WTC11 (cell line): ENCODE measurements at regions not wholly inside any gene's neighbourhood (a gene's known extent, or its start where the extent isn't known, plus 50 kb on each side); places are given as distances from the start of the nearest gene placed in this dataset.

ENCODE experiments used
- ATAC-seq: fragments of 200-7000 bp; cut with Tn5 transposase; 2 replicates; pipeline ENCODE4 v1.10.0; 2021; ENCODE audit warnings: mild to moderate bottlenecking, moderate library complexity
- CTCF ChIA-PET: fragments of 300-600 bp; sonication (Branson Sonifier 250); formaldehyde crosslinking; loops from one replicate; lab custom pipeline; 2021; ENCODE audit warnings: antibody characterized with exemption; lab: Charles Lee
- POLR2A ChIA-PET: fragments of 350-600 bp; sonication (Branson Sonifier 250); formaldehyde crosslinking; loops from one replicate; lab custom pipeline; 2021; ENCODE audit warnings: antibody characterized with exemption; lab: Charles Lee
- DNase-seq: peaks from one replicate; pipeline ENCODE4 v3.0.0; 2021; ENCODE audit warnings: low spot score
- H3K27ac Mint-ChIP-seq: 2 replicates; pipeline ENCODE4 v1.8.0; 2021; ENCODE audit warnings: mixed read lengths
- H3K27me3 Mint-ChIP-seq: 2 replicates; pipeline ENCODE4 v1.8.0; 2021; ENCODE audit warnings: low read depth, mild to moderate bottlenecking, moderate library complexity, mixed read lengths
- H3K36me3 Mint-ChIP-seq: 2 replicates; pipeline ENCODE4 v1.8.0; 2021; ENCODE audit warnings: mixed read lengths
- H3K4me1 Mint-ChIP-seq: 2 replicates; pipeline ENCODE4 v1.8.0; 2022; ENCODE audit warnings: mixed read lengths
- H3K4me3 Mint-ChIP-seq: 2 replicates; pipeline ENCODE4 v1.8.0; 2021; ENCODE audit warnings: mild to moderate bottlenecking, moderate library complexity, mixed read lengths
- H3K9me3 Mint-ChIP-seq: 2 replicates; pipeline ENCODE4 v1.8.0; 2021; ENCODE audit warnings: mixed read lengths
- E2F4 ChIP-seq: sonication (generic); formaldehyde crosslinking; IDR thresholded peaks from 2 replicates; pipeline ENCODE4 v1.8.1; 2022; ENCODE audit warnings: low read depth, mild to moderate bottlenecking, moderate library complexity, missing genetic modification reagents, borderline replicate concordance
- ELF4 ChIP-seq: sonication (generic); formaldehyde crosslinking; IDR thresholded peaks from 2 replicates; pipeline ENCODE4 v1.8.1; 2022; ENCODE audit warnings: low read depth, mild to moderate bottlenecking, moderate library complexity, missing genetic modification reagents
- EMX1 ChIP-seq: fragments of 250-450 bp; sonication (Bioruptor Pico); IDR thresholded peaks from 2 replicates; pipeline ENCODE4 v1.8.0; 2021; ENCODE audit warnings: mild to moderate bottlenecking
- ERG ChIP-seq: fragments of 250-450 bp; sonication (Bioruptor Pico); IDR thresholded peaks from 2 replicates; pipeline ENCODE4 v1.8.0; 2021; ENCODE audit warnings: mild to moderate bottlenecking
- NR1H2 ChIP-seq: sonication (generic); formaldehyde crosslinking; IDR thresholded peaks from 2 replicates; pipeline ENCODE4 v1.9.0; 2021; ENCODE audit warnings: mild to moderate bottlenecking, moderate library complexity, missing genetic modification reagents
- OVOL2 ChIP-seq: fragments of 250-450 bp; sonication (Bioruptor Pico); IDR thresholded peaks from 2 replicates; pipeline ENCODE4 v1.9.0; 2021; ENCODE audit warnings: mild to moderate bottlenecking, borderline replicate concordance
- SP1 ChIP-seq: sonication (generic); formaldehyde crosslinking; conservative IDR thresholded peaks from 2 replicates; pipeline ENCODE4 v1.8.1; 2022; ENCODE audit warnings: missing genetic modification reagents
- ZBTB21 ChIP-seq: sonication (generic); formaldehyde crosslinking; IDR thresholded peaks from 2 replicates; pipeline ENCODE4 v1.8.1; 2023; ENCODE audit warnings: mild to moderate bottlenecking, missing genetic modification reagents, borderline replicate concordance
- ZNF138 ChIP-seq: sonication (generic); formaldehyde crosslinking; conservative IDR thresholded peaks from 2 replicates; pipeline ENCODE4 v1.8.1; 2022; ENCODE audit warnings: mild to moderate bottlenecking, moderate library complexity, missing genetic modification reagents
- ZNF232 ChIP-seq: sonication (generic); formaldehyde crosslinking; IDR thresholded peaks from 2 replicates; pipeline ENCODE4 v1.8.0; 2022; ENCODE audit warnings: mild to moderate bottlenecking, missing genetic modification reagents
- ZNF281 ChIP-seq: sonication (generic); formaldehyde crosslinking; IDR thresholded peaks from 2 replicates; pipeline ENCODE4 v1.8.0; 2023; ENCODE audit warnings: mild to moderate bottlenecking, missing genetic modification reagents
- ZNF423 ChIP-seq: fragments of 250-450 bp; sonication (Bioruptor Pico); IDR thresholded peaks from 2 replicates; pipeline ENCODE4 v2.1.2; 2022; ENCODE audit warnings: mild to moderate bottlenecking, moderate library complexity
- ZNF512 ChIP-seq: sonication (generic); formaldehyde crosslinking; IDR thresholded peaks from 2 replicates; pipeline ENCODE4 v1.8.1; 2022; ENCODE audit warnings: missing genetic modification reagents, borderline replicate concordance
- TF ChIP-seq, protein P1 (sequence below): sonication (generic); formaldehyde crosslinking; conservative IDR thresholded peaks from 2 replicates; pipeline ENCODE4 v1.8.1; 2023; ENCODE audit warnings: mild to moderate bottlenecking, low read depth, missing genetic modification reagents, moderate library complexity
- TF ChIP-seq, protein P2 (sequence below): fragments of 250-450 bp; sonication (Bioruptor Pico); IDR thresholded peaks from 2 replicates; pipeline ENCODE4 v1.9.0; 2021; ENCODE audit warnings: mild to moderate bottlenecking

DNA sequence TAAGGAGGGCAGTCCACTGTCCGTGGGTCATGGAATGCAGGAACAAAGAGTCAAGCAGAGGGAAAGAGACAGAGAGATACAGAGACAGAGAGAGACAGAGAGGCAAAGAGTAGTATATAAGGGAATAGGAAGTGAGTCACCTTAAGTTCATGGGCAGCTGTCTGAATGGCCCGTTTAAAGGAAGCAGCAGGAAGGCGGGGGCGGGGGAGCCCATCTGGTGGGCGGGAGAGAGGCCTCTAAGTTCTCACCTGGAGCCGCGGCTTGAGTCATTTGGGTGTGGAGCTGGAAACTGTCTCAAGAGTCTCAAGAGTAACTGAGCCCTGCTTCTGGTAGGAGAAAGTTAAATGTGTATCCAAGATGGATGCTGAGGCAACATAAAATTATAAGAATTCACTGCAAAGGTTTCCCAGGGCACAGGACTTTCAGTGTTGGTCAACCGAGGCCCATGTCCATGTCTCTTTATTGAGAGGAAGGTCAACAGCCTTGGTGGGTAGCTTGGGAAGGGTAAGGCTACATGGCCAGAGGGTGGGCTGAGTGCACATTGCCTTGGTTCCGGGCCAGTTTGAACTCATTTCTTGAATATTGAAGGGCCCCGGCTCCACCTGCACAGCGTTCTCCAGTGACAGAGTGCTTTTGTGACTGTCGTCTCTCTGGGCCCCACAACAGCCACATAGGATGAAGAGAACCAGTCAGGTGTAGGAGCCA is 85.5 kb upstream of the CACUL1 start:
- POLR2A ChIA-PET = no interaction called here
- no peaks in the 10 kb centered on the region for H3K27me3 Mint-ChIP-seq
- DNase-seq = no peak
- no peak overlapping the region for H3K27ac Mint-ChIP-seq
- no peaks in the 10 kb centered on the region for H3K36me3 Mint-ChIP-seq
- H3K9me3 Mint-ChIP-seq = peaks cover 7% of the 10 kb centered on the region; the same call in 1 of the 2 replicates
- no peak overlapping the region for H3K4me3 Mint-ChIP-seq
- TF ChIP-seq ERG (CRISPR knock-in tag) = no peak
- TF ChIP-seq, protein P1, sequence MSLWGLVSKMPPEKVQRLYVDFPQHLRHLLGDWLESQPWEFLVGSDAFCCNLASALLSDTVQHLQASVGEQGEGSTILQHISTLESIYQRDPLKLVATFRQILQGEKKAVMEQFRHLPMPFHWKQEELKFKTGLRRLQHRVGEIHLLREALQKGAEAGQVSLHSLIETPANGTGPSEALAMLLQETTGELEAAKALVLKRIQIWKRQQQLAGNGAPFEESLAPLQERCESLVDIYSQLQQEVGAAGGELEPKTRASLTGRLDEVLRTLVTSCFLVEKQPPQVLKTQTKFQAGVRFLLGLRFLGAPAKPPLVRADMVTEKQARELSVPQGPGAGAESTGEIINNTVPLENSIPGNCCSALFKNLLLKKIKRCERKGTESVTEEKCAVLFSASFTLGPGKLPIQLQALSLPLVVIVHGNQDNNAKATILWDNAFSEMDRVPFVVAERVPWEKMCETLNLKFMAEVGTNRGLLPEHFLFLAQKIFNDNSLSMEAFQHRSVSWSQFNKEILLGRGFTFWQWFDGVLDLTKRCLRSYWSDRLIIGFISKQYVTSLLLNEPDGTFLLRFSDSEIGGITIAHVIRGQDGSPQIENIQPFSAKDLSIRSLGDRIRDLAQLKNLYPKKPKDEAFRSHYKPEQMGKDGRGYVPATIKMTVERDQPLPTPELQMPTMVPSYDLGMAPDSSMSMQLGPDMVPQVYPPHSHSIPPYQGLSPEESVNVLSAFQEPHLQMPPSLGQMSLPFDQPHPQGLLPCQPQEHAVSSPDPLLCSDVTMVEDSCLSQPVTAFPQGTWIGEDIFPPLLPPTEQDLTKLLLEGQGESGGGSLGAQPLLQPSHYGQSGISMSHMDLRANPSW (CRISPR knock-in tag) = no peak
- TF ChIP-seq ZNF138 = no peak
- no peak for TF ChIP-seq EMX1 (CRISPR knock-in tag)
- no peak for TF ChIP-seq ZNF232 (CRISPR knock-in tag)
- no peak for TF ChIP-seq ZNF423
- TF ChIP-seq, all 79 proteins: peak for 0
- CTCF ChIA-PET = no interaction called here
- ATAC-seq = no peak; the same call in 1 of the 2 replicates
- peaks cover 12% of the 10 kb centered on the region for H3K4me1 Mint-ChIP-seq

- Mint-ChIP-seq H3K27me3 (no peaks in the 10 kb centered on the region), H3K36me3 (no peaks in the 10 kb centered on the region)
- POLR2A ChIA-PET = no interaction called here
- CTCF ChIA-PET = interaction anchor here (1.5 to 1.8 kb wide), 2 partner anchors 13 to 17 kb away, joined by 6 read pairs; no protein-coding TSS in a partner anchor
- DNase-seq = no peak
- no peak for TF ChIP-seq ZNF512 (CRISPR knock-in tag)
- TF ChIP-seq, all 79 proteins: peak for 0
- Mint-ChIP-seq H3K27ac (no peak overlapping the region), H3K4me3 (no peak overlapping the region), H3K4me1 (peaks cover 16% of the 10 kb centered on the region), H3K9me3 (peaks cover 7% of the 10 kb centered on the region; the same call in 1 of the 2 replicates)
- no peak for ATAC-seq
These were observed 86.2 kb upstream of the CACUL1 start for GRCh38 chr10:118840776-118841468.

DNA sequence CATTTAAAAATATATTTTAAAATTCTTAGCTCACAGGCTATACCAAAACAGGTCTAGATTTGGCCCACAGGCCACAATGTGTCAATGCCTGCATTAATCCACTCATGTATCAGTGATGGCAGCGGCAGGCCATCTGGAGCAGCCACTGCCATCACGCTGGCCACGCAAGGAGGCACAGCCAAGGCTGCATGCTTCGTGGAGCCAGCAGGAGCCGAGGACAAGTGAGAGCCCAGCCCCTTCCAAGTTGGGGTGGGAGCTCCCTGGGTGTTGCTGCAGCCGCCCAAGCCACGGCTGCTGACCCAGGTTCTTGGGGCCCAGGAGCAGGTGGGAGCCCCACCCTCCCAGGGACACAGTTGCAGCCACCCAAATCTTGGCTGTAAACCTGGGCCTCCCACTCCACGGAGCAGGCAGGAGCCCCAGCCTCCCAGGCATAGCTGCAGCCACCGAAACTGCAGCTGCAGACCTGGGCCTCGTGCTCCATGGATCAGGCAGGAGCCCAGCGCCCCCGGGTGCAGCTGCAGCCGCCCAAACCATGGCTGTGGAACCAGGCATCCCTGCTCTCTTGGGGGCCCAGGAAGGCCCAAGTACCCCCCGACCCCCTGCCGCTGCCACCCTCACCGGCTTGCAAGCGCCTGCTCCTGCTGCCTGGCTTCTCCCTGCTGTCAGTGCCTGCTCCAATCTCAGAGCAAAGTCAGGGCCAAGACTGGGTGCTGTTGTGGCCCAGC is 87.3 kb upstream of the CACUL1 start:
- no peak for DNase-seq
- H3K27me3 Mint-ChIP-seq = no peaks in the 10 kb centered on the region
- TF ChIP-seq NR1H2 (no peak), OVOL2 (CRISPR knock-in tag) (no peak), SP1 (CRISPR knock-in tag) (no peak), ZBTB21 (CRISPR knock-in tag) (no peak), ZNF281 (CRISPR knock-in tag) (no peak), ZNF138 (no peak), ELF4 (CRISPR knock-in tag) (no peak), E2F4 (CRISPR knock-in tag) (no peak)
- TF ChIP-seq, protein P2, sequence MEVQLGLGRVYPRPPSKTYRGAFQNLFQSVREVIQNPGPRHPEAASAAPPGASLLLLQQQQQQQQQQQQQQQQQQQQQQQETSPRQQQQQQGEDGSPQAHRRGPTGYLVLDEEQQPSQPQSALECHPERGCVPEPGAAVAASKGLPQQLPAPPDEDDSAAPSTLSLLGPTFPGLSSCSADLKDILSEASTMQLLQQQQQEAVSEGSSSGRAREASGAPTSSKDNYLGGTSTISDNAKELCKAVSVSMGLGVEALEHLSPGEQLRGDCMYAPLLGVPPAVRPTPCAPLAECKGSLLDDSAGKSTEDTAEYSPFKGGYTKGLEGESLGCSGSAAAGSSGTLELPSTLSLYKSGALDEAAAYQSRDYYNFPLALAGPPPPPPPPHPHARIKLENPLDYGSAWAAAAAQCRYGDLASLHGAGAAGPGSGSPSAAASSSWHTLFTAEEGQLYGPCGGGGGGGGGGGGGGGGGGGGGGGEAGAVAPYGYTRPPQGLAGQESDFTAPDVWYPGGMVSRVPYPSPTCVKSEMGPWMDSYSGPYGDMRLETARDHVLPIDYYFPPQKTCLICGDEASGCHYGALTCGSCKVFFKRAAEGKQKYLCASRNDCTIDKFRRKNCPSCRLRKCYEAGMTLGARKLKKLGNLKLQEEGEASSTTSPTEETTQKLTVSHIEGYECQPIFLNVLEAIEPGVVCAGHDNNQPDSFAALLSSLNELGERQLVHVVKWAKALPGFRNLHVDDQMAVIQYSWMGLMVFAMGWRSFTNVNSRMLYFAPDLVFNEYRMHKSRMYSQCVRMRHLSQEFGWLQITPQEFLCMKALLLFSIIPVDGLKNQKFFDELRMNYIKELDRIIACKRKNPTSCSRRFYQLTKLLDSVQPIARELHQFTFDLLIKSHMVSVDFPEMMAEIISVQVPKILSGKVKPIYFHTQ (CRISPR knock-in tag) = no peak

More for the DNA sequence above, 87.3 kb upstream of the CACUL1 start:
- CTCF ChIA-PET = interaction anchor here (1.5 to 1.9 kb wide), 3 partner anchors 14 to 248 kb away, joined by 6 to 8 read pairs (median 6); no protein-coding TSS in a partner anchor
- Mint-ChIP-seq H3K9me3 (peaks cover 7% of the 10 kb centered on the region; the same call in 1 of the 2 replicates), H3K27ac (no peak overlapping the region), H3K4me3 (no peak overlapping the region), H3K4me1 (peaks cover 17% of the 10 kb centered on the region), H3K36me3 (no peaks in the 10 kb centered on the region)
- no peak for ATAC-seq
- POLR2A ChIA-PET = no interaction called here
